ENCODE measurements at regions not wholly inside any gene's neighbourhood (a gene's known extent, or its start where the extent isn't known, plus 50 kb on each side); places are given as distances from the start of the nearest gene placed in this dataset.

GRCh38 chr14:82153689-82154088, 620.0 kb upstream of the SEL1L start:
- Histone ChIP-seq H3K9me3 (ENCODE audit: low read length) (no peaks in the 10 kb centered on the region), H3K9me2 (ENCODE audit: low read depth, low read length) (no peaks in the 10 kb centered on the region), H3K4me2 (ENCODE audit: low read length) (no peak overlapping the region)

GRCh38 chr14:82159624-82160023, 626.0 kb upstream of the SEL1L start:
- Histone ChIP-seq H3K27ac (ENCODE audit: low read depth, low read length, poor library complexity, severe bottlenecking) (no peak overlapping the region), H4K20me1 (ENCODE audit: insufficient read depth, low read length) (no peaks in the 10 kb centered on the region), H2AFZ (ENCODE audit: low read length) (no peak overlapping the region), H3K9ac (ENCODE audit: low read length) (no peak overlapping the region), H3K27me3 (ENCODE audit: insufficient read depth, low read length) (no peaks in the 10 kb centered on the region), H3K79me2 (ENCODE audit: insufficient read depth, low read length) (no peaks in the 10 kb centered on the region), H3K4me2 (ENCODE audit: low read length) (no peak overlapping the region), H3K4me1 (ENCODE audit: insufficient read depth, low read length, severe bottlenecking) (no peaks in the 10 kb centered on the region), H3K4me3 (ENCODE audit: low read depth, low read length, poor library complexity, severe bottlenecking) (no peak overlapping the region), H3K9me3 (ENCODE audit: low read length) (no peaks in the 10 kb centered on the region), H3K36me3 (ENCODE audit: insufficient read depth, low read length) (no peaks in the 10 kb centered on the region), H3F3A (ENCODE audit: insufficient read depth, low read length) (no peaks in the 10 kb centered on the region), H3K9me2 (ENCODE audit: low read depth, low read length) (no peaks in the 10 kb centered on the region)
- TF ChIP-seq CTCF (IDR thresholded peaks at IDR 0.05; ENCODE audit: low read length) (no peak), EZH2 (IDR thresholded peaks at IDR 0.05; ENCODE audit: borderline replicate concordance, low read length) (no peak)

More at GRCh38 chr14:82153689-82154088, 620.0 kb upstream of the SEL1L start:
- Histone ChIP-seq H3K27me3 (ENCODE audit: insufficient read depth, low read length) (no peaks in the 10 kb centered on the region), H3K9ac (ENCODE audit: low read length) (no peak overlapping the region), H3K36me3 (ENCODE audit: insufficient read depth, low read length) (no peaks in the 10 kb centered on the region), H3K79me2 (ENCODE audit: insufficient read depth, low read length) (no peaks in the 10 kb centered on the region), H2AFZ (ENCODE audit: low read length) (no peak overlapping the region), H3K4me1 (ENCODE audit: insufficient read depth, low read length, severe bottlenecking) (no peaks in the 10 kb centered on the region), H4K20me1 (ENCODE audit: insufficient read depth, low read length) (no peaks in the 10 kb centered on the region), H3F3A (ENCODE audit: insufficient read depth, low read length) (no peaks in the 10 kb centered on the region), H3K27ac (ENCODE audit: low read depth, low read length, poor library complexity, severe bottlenecking) (no peak overlapping the region), H3K4me3 (ENCODE audit: low read depth, low read length, poor library complexity, severe bottlenecking) (no peak overlapping the region)
- TF ChIP-seq EZH2 (IDR thresholded peaks at IDR 0.05; ENCODE audit: borderline replicate concordance, low read length), result no peak
- TF ChIP-seq CTCF (IDR thresholded peaks at IDR 0.05; ENCODE audit: low read length), result no peak

- Histone ChIP-seq H3K4me1 (ENCODE audit: insufficient read depth, low read length, severe bottlenecking) (no peaks in the 10 kb centered on the region), H3K36me3 (ENCODE audit: insufficient read depth, low read length) (no peaks in the 10 kb centered on the region), H3K9ac (ENCODE audit: low read length) (no peak overlapping the region), H3F3A (ENCODE audit: insufficient read depth, low read length) (no peaks in the 10 kb centered on the region), H2AFZ (ENCODE audit: low read length) (no peak overlapping the region), H3K9me3 (ENCODE audit: low read length) (no peaks in the 10 kb centered on the region), H3K4me2 (ENCODE audit: low read length) (no peak overlapping the region), H3K9me2 (ENCODE audit: low read depth, low read length) (no peaks in the 10 kb centered on the region), H3K4me3 (ENCODE audit: low read depth, low read length, poor library complexity, severe bottlenecking) (no peak overlapping the region), H3K27ac (ENCODE audit: low read depth, low read length, poor library complexity, severe bottlenecking) (no peak overlapping the region), H4K20me1 (ENCODE audit: insufficient read depth, low read length) (no peaks in the 10 kb centered on the region), H3K27me3 (ENCODE audit: insufficient read depth, low read length) (no peaks in the 10 kb centered on the region), H3K79me2 (ENCODE audit: insufficient read depth, low read length) (no peaks in the 10 kb centered on the region)
- TF ChIP-seq CTCF (IDR thresholded peaks at IDR 0.05; ENCODE audit: low read length) (no peak), EZH2 (IDR thresholded peaks at IDR 0.05; ENCODE audit: borderline replicate concordance, low read length) (no peak)
These were observed 646.5 kb upstream of the SEL1L start for GRCh38 chr14:82180139-82180538.
